H9 (cell line): ENCODE measurements at regions not wholly inside any gene's neighbourhood (a gene's known extent, or its start where the extent isn't known, plus 50 kb on each side); places are given as distances from the start of the nearest gene placed in this dataset.

Source experiments
- DNase-seq: peaks from one replicate; pipeline ENCODE4 v3.0.0-alpha.2; 2017
- H2AFZ ChIP-seq: one replicate; pipeline ENCODE4 v1.6.1; 2013; ENCODE audit warnings: mild to moderate bottlenecking, low read length, control low read depth, moderate library complexity
- H2AK5ac ChIP-seq: 2 replicates; pipeline ENCODE4 v1.6.1; 2013; ENCODE audit warnings: low read length, control low read depth, mixed read lengths; ENCODE audit not compliant: insufficient read length
- H2BK120ac ChIP-seq: one replicate; pipeline ENCODE4 v1.6.1; 2013; ENCODE audit warnings: low read depth, mild to moderate bottlenecking, low read length, control low read depth, inconsistent platforms; ENCODE audit not compliant: poor library complexity, severe bottlenecking
- H2BK12ac ChIP-seq: 2 replicates; pipeline ENCODE4 v1.6.1; 2013; ENCODE audit warnings: low read length, control low read depth, mixed read lengths, low read depth; ENCODE audit not compliant: insufficient read length
- H2BK15ac ChIP-seq: 2 replicates; pipeline ENCODE4 v1.6.1; 2013; ENCODE audit warnings: low read depth, low read length, control low read depth
- H2BK20ac ChIP-seq: one replicate; pipeline ENCODE4 v1.6.1; 2013; ENCODE audit warnings: low read depth, mild to moderate bottlenecking, low read length, control low read depth, inconsistent platforms; ENCODE audit not compliant: poor library complexity, severe bottlenecking
- H2BK5ac ChIP-seq: 2 replicates; pipeline ENCODE4 v1.6.1; 2013; ENCODE audit warnings: low read length, control low read depth, mixed read lengths; ENCODE audit not compliant: insufficient read length
- H3K14ac ChIP-seq: 2 replicates; pipeline ENCODE4 v1.6.1; 2013; ENCODE audit warnings: low read length, control low read depth; ENCODE audit not compliant: insufficient read depth
- H3K18ac ChIP-seq: 2 replicates; pipeline ENCODE4 v1.6.1; 2013; ENCODE audit warnings: low read depth, mild to moderate bottlenecking, mixed read lengths, low read length, control low read depth; ENCODE audit not compliant: insufficient read length
- H3K23ac ChIP-seq: 2 replicates; pipeline ENCODE4 v1.6.1; 2013; ENCODE audit warnings: low read length, control low read depth, mixed read lengths, low read depth; ENCODE audit not compliant: insufficient read length
- H3K23me2 ChIP-seq: 2 replicates; pipeline ENCODE4 v1.6.1; 2013; ENCODE audit warnings: low read depth, mild to moderate bottlenecking, mixed read lengths, low read length, control low read depth; ENCODE audit not compliant: insufficient read length, poor library complexity, severe bottlenecking
- H3K27ac ChIP-seq: 2 replicates; pipeline ENCODE4 v1.5.1; 2013; ENCODE audit warnings: low read length, control low read depth, mixed read lengths, low read depth; ENCODE audit not compliant: insufficient read length
- H3K27me3 ChIP-seq: 2 replicates; pipeline ENCODE4 v1.6.1; 2013; ENCODE audit warnings: low read length, control low read depth, inconsistent platforms; ENCODE audit not compliant: insufficient read depth
- H3K4ac ChIP-seq: 2 replicates; pipeline ENCODE4 v1.6.1; 2013; ENCODE audit warnings: low read depth, mild to moderate bottlenecking, control low read depth, inconsistent platforms, low read length, moderate library complexity
- H3K4me1 ChIP-seq: 2 replicates; pipeline ENCODE4 v1.6.1; 2013; ENCODE audit warnings: low read length, control low read depth, inconsistent platforms; ENCODE audit not compliant: insufficient read depth
- H3K4me2 ChIP-seq: 2 replicates; pipeline ENCODE4 v1.6.1; 2013; ENCODE audit warnings: low read length, control low read depth, mixed read lengths; ENCODE audit not compliant: insufficient read length, insufficient read depth
- H3K56ac ChIP-seq: 2 replicates; pipeline ENCODE4 v1.6.1; 2013; ENCODE audit warnings: low read depth, mild to moderate bottlenecking, mixed read lengths, low read length, control low read depth; ENCODE audit not compliant: insufficient read length
- H3K79me1 ChIP-seq: 2 replicates; pipeline ENCODE4 v1.6.1; 2013; ENCODE audit warnings: low read depth, mild to moderate bottlenecking, moderate library complexity, low read length, control low read depth, inconsistent platforms; ENCODE audit not compliant: insufficient read depth, poor library complexity, severe bottlenecking
- H3K79me2 ChIP-seq: 2 replicates; pipeline ENCODE4 v1.6.1; 2013; ENCODE audit warnings: low read length, control low read depth, inconsistent platforms; ENCODE audit not compliant: insufficient read depth
- H3K9ac ChIP-seq: 2 replicates; pipeline ENCODE4 v1.6.1; 2013; ENCODE audit warnings: low read length, control low read depth, mixed read lengths; ENCODE audit not compliant: insufficient read length; ENCODE audit errors: extremely low read depth
- H3K9me3 ChIP-seq: one replicate; pipeline ENCODE4 v1.6.1; 2013; ENCODE audit warnings: low read depth, low read length, inconsistent platforms; ENCODE audit not compliant: control insufficient read depth
- H3T11ph ChIP-seq: one replicate; pipeline ENCODE4 v1.6.1; 2013; ENCODE audit warnings: mild to moderate bottlenecking, low read length, control low read depth, inconsistent platforms
- H4K20me1 ChIP-seq: one replicate; pipeline ENCODE4 v1.6.1; 2013; ENCODE audit not compliant: control insufficient read depth, insufficient read length, insufficient read depth
- H4K5ac ChIP-seq: 2 replicates; pipeline ENCODE4 v1.6.1; 2013; ENCODE audit warnings: low read depth, mild to moderate bottlenecking, mixed read lengths, low read length, control low read depth; ENCODE audit not compliant: insufficient read length
- H4K8ac ChIP-seq: replicated peaks from 2 replicates; pipeline ENCODE4 v1.6.1; 2013; ENCODE audit warnings: low read length, control low read depth, mixed read lengths, low read depth; ENCODE audit not compliant: insufficient read length
- H4K91ac ChIP-seq: 2 replicates; pipeline ENCODE4 v1.6.1; 2013; ENCODE audit warnings: low read depth, mild to moderate bottlenecking, moderate library complexity, mixed read lengths, low read length, control low read depth; ENCODE audit not compliant: insufficient read length
- H3K27ac Mint-ChIP-seq, 3 experiments: 2 replicates in 2 of 3; 3 replicates in 1 of 3; pipeline ENCODE4 v1.8.0; 2020 to 2021; ENCODE audit warnings: mixed read lengths in 3 of 3, mild to moderate bottlenecking in 1 of 3, moderate library complexity in 1 of 3
- H3K27me3 Mint-ChIP-seq: 2 replicates; pipeline ENCODE4 v1.8.0; 2021; ENCODE audit warnings: low read depth, mild to moderate bottlenecking, moderate library complexity, mixed read lengths
- H3K36me3 Mint-ChIP-seq, 3 experiments: 2 replicates in 2 of 3; 3 replicates in 1 of 3; pipeline ENCODE4 v1.8.0; 2020 to 2021; ENCODE audit warnings: low read depth in 3 of 3, mixed read lengths in 3 of 3; ENCODE audit not compliant: insufficient read depth in 1 of 3
- H3K4me1 Mint-ChIP-seq, 2 experiments: 2 replicates each; pipeline ENCODE4 v1.8.0; 2020; ENCODE audit warnings: mixed read lengths in 2 of 2
- H3K4me3 Mint-ChIP-seq, 2 experiments: 2 replicates in 1 of 2; 3 replicates in 1 of 2; pipeline ENCODE4 v1.8.0; 2020 to 2021; ENCODE audit warnings: mild to moderate bottlenecking in 2 of 2, mixed read lengths in 2 of 2, moderate library complexity in 1 of 2
- H3K9me3 Mint-ChIP-seq, 2 experiments: 2 replicates in 1 of 2; 3 replicates in 1 of 2; pipeline ENCODE4 v1.8.0; 2020; ENCODE audit warnings: mild to moderate bottlenecking in 2 of 2, mixed read lengths in 2 of 2, moderate library complexity in 1 of 2
- CTCF ChIP-seq: fragments of 200-600 bp; sonication (generic); conservative IDR thresholded peaks from 3 replicates; pipeline ENCODE4 v1.8.0; 2021; ENCODE audit warnings: antibody characterized with exemption, mild to moderate bottlenecking
- WGBS: extraction: QIAGEN DNeasy Blood & Tissue Kit; methylation state at CpG from one replicate; pipeline ENCODE4 v1.1.7; 2013; ENCODE audit warnings: missing lambda C conversion rate, low lambda C conversion rate, mixed read lengths; ENCODE audit not compliant: insufficient read length; ENCODE audit errors: extremely low coverage; 5-methylcytosine and 5-hydroxymethylcytosine counted together

- no peak overlapping the region for H3K27ac ChIP-seq
Observed at GRCh38 chr5:129306725-129307124, 153.4 kb upstream of the ADAMTS19 start.

More at GRCh38 chr5:129306725-129307124, 153.4 kb upstream of the ADAMTS19 start:
- no peak overlapping the region for H3T11ph ChIP-seq
- H3K79me1 ChIP-seq = no peaks in the 10 kb centered on the region
- H3K4ac ChIP-seq = no peak overlapping the region
- H2BK15ac ChIP-seq = no peak overlapping the region
- H3K14ac ChIP-seq = no peak overlapping the region
- no peak overlapping the region for H2BK12ac ChIP-seq
- H3K4me2 ChIP-seq = no peak overlapping the region
- no peak overlapping the region for H2AFZ ChIP-seq
- no peak overlapping the region for H2BK20ac ChIP-seq
- peaks cover 20 to 22% of the 10 kb centered on the region in 2 experiments for H3K9me3 Mint-ChIP-seq
- no CpG with 5 or more reads among the region's 6 CpGs for WGBS
- DNase-seq = no peak
- no peak overlapping the region for H2BK5ac ChIP-seq
- no peak overlapping the region for H2AK5ac ChIP-seq
- no peaks in the 10 kb centered on the region for H3K27me3 ChIP-seq
- H3K56ac ChIP-seq = no peak overlapping the region
- no peak overlapping the region for H3K4me3 Mint-ChIP-seq
- H3K23me2 ChIP-seq = no peaks in the 10 kb centered on the region
- no peak overlapping the region for H4K5ac ChIP-seq
- no peak overlapping the region for H4K8ac ChIP-seq
- no peaks in the 10 kb centered on the region for H3K4me1 Mint-ChIP-seq
- H3K9ac ChIP-seq = no peak overlapping the region
- no peak for TF ChIP-seq CTCF
- no peak overlapping the region for H3K18ac ChIP-seq
- no peak overlapping the region for H3K27ac Mint-ChIP-seq
- H3K4me1 ChIP-seq = no peaks in the 10 kb centered on the region
- no peak overlapping the region for H2BK120ac ChIP-seq
- H3K79me2 ChIP-seq = no peaks in the 10 kb centered on the region
- no peaks in the 10 kb centered on the region for H4K20me1 ChIP-seq
- H3K36me3 Mint-ChIP-seq = peaks cover 0 to 5% (median 4%) of the 10 kb centered on the region in 3 experiments; a peak in 4 of 7 replicates
- no peaks in the 10 kb centered on the region for H3K27me3 Mint-ChIP-seq
- no peak overlapping the region for H3K23ac ChIP-seq
- no peak overlapping the region for H4K91ac ChIP-seq
- H3K9me3 ChIP-seq = no peaks in the 10 kb centered on the region
